CD14-positive monocyte (primary cell): ENCODE measurements at regions not wholly inside any gene's neighbourhood (a gene's known extent, or its start where the extent isn't known, plus 50 kb on each side); places are given as distances from the start of the nearest gene placed in this dataset.

Source experiments
- DNase-seq, 3 donors: peaks; one replicate each; pipeline ENCODE4 v3.0.0-alpha.2; 2011 to 2022
- H2AFZ ChIP-seq: 2 replicates; pipeline ENCODE4 v1.6.0; 2012; ENCODE audit warnings: mild to moderate bottlenecking, low read depth, low read length, inconsistent platforms; ENCODE audit not compliant: insufficient read depth, poor library complexity, severe bottlenecking
- H3K27ac ChIP-seq, 2 donors: 1 replicate in 1 of 2; 2 replicates in 1 of 2; pipeline ENCODE4 v1.5.1; 2012 to 2013; ENCODE audit warnings: low read length in 2 of 2, control low read depth in 1 of 2, inconsistent platforms in 1 of 2, low read depth in 1 of 2, mild to moderate bottlenecking in 1 of 2
- H3K27me3 ChIP-seq, 2 donors: one replicate each; pipeline versions ENCODE4 v1.6.0 to v1.6.1; 2011 to 2013; ENCODE audit warnings: low read length in 2 of 2; ENCODE audit not compliant: control insufficient read depth in 2 of 2, insufficient read depth in 2 of 2
- H3K36me3 ChIP-seq, 2 donors: replicated peaks in 1 of 2; 1 replicate in 1 of 2; 2 replicates in 1 of 2; pipeline versions ENCODE4 v1.5.1 to v1.6.1; 2012 to 2013; ENCODE audit warnings: low read length in 2 of 2, control low read depth in 1 of 2, inconsistent platforms in 1 of 2, mild to moderate bottlenecking in 1 of 2; ENCODE audit not compliant: insufficient read depth in 2 of 2, control insufficient read depth in 1 of 2
- H3K4me1 ChIP-seq, 2 donors: 1 replicate in 1 of 2; 2 replicates in 1 of 2; pipeline versions ENCODE4 v1.5.1 to v1.6.1; 2012 to 2013; ENCODE audit warnings: low read length in 2 of 2, control low read depth in 1 of 2, inconsistent platforms in 1 of 2, mild to moderate bottlenecking in 1 of 2, moderate library complexity in 1 of 2; ENCODE audit not compliant: insufficient read depth in 2 of 2, control insufficient read depth in 1 of 2
- H3K4me2 ChIP-seq: replicated peaks from 2 replicates; pipeline ENCODE3; 2012; ENCODE audit warnings: low read length, moderate library complexity, mild to moderate bottlenecking; ENCODE audit not compliant: poor library complexity, severe bottlenecking; ENCODE audit errors: extremely low read depth
- H3K4me3 ChIP-seq, 3 experiments: fragments of 200-600 bp in 1 of 3; sonication (generic) in 1 of 3; replicated peaks in 1 of 3; 1 replicate in 2 of 3; 2 replicates in 1 of 3; pipeline ENCODE4 v1.5.1; 2011 to 2013; ENCODE audit warnings: low read length in 3 of 3, mild to moderate bottlenecking in 3 of 3, control low read depth in 2 of 3, low read depth in 2 of 3, inconsistent platforms in 1 of 3, moderate library complexity in 1 of 3
- H3K79me2 ChIP-seq: 2 replicates; pipeline ENCODE4 v1.6.0; 2012; ENCODE audit warnings: mild to moderate bottlenecking, control low read depth, inconsistent platforms, low read length, moderate library complexity; ENCODE audit not compliant: insufficient read depth
- H3K9ac ChIP-seq: 2 replicates; pipeline ENCODE4 v1.6.0; 2017; ENCODE audit warnings: low read length, mild to moderate bottlenecking; ENCODE audit not compliant: insufficient read depth, poor library complexity, severe bottlenecking
- H3K9me3 ChIP-seq, 2 donors: replicated peaks in 1 of 2; 1 replicate in 1 of 2; 2 replicates in 1 of 2; pipeline versions ENCODE4 v1.5.1 to v1.6.1; 2012 to 2013; ENCODE audit warnings: low read length in 2 of 2, control low read depth in 1 of 2; ENCODE audit not compliant: control insufficient read depth in 1 of 2, insufficient read depth in 1 of 2
- H4K20me1 ChIP-seq: 2 replicates; pipeline ENCODE4 v1.6.0; 2012; ENCODE audit warnings: mild to moderate bottlenecking, low read length, control low read depth, moderate library complexity; ENCODE audit not compliant: insufficient read depth
- H3K27ac Mint-ChIP-seq, 7 donors: one replicate each; pipeline ENCODE4 v1.8.0; 2020; ENCODE audit warnings: mild to moderate bottlenecking in 7 of 7, mixed read lengths in 7 of 7, moderate library complexity in 6 of 7, inconsistent platforms in 2 of 7
- H3K27me3 Mint-ChIP-seq, 3 donors: one replicate each; pipeline ENCODE4 v1.8.0; 2021 to 2022; ENCODE audit warnings: low read depth in 3 of 3, mild to moderate bottlenecking in 3 of 3, mixed read lengths in 3 of 3, moderate library complexity in 3 of 3, inconsistent platforms in 1 of 3
- H3K36me3 Mint-ChIP-seq, 2 donors: one replicate each; pipeline ENCODE4 v1.8.0; 2020; ENCODE audit warnings: mixed read lengths in 2 of 2, inconsistent platforms in 1 of 2, mild to moderate bottlenecking in 1 of 2
- H3K4me1 Mint-ChIP-seq: one replicate; pipeline ENCODE4 v1.8.0; 2020; ENCODE audit warnings: mild to moderate bottlenecking, mixed read lengths
- H3K4me3 Mint-ChIP-seq, 2 donors: one replicate each; pipeline ENCODE4 v1.8.0; 2020; ENCODE audit warnings: mild to moderate bottlenecking in 2 of 2, mixed read lengths in 2 of 2, moderate library complexity in 1 of 2
- H3K9me3 Mint-ChIP-seq, 7 donors: one replicate each; pipeline ENCODE4 v1.8.0; 2020 to 2022; ENCODE audit warnings: mixed read lengths in 7 of 7, mild to moderate bottlenecking in 6 of 7, moderate library complexity in 6 of 7, inconsistent platforms in 2 of 7
- CTCF ChIP-seq: fragments of 200-600 bp; IDR thresholded peaks from one replicate; pipeline ENCODE4 v1.8.0; 2022; ENCODE audit warnings: antibody characterized with exemption, mild to moderate bottlenecking
- WGBS: methylation state at CpG from one replicate; pipeline ENCODE4 v1.1.5; 2013; ENCODE audit warnings: missing lambda C conversion rate; ENCODE audit not compliant: insufficient coverage; 5-methylcytosine and 5-hydroxymethylcytosine counted together
- intact Hi-C, 2 donors: fragments of 100-400 bp; cut with micrococcal nuclease; formaldehyde crosslinking; loops; one replicate each; pipeline versions ENCODE4 v1.15.0 to v1.15.1; 2023

DNA sequence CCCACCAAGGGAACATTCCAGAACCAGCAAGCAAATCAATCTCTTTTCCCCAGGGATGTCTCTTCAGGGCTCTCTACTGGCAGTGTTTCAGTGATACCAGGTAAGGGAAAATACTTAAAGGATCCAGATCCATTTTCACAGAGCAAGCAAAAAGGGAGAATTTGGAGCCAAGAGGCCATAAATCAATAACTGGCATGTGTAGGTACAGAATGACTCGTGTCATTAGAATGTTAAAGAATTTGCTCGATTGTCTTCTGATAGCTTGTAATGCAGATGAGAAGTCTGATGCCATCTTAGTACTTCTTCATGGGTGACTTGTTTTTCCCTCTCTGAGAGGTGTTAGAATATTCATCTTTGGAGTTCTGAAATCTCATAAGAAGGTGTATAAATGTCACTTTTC lies 242.9 kb downstream of the KTN1 start:
- Mint-ChIP-seq H3K27ac (no peak overlapping the region), H3K36me3 (no peaks in the 10 kb centered on the region), H3K4me3 (no peak overlapping the region), H3K9me3 (peaks cover 4 to 15% (median 11%) of the 10 kb centered on the region in 7 donors), H3K27me3 (peaks cover 0 to 2% (median 0%) of the 10 kb centered on the region in 3 donors), H3K4me1 (peaks cover 25% of the 10 kb centered on the region)
- H3K9me3 ChIP-seq, result peaks cover 0 to 7% of the 10 kb centered on the region in 2 donors
- no peaks in the 10 kb centered on the region for H3K36me3 ChIP-seq
- no peaks in the 10 kb centered on the region for H4K20me1 ChIP-seq
- no peaks in the 10 kb centered on the region for H3K27me3 ChIP-seq
- H3K4me2 ChIP-seq, result no peak overlapping the region
- no peak overlapping the region for H3K27ac ChIP-seq
- intact Hi-C loops, result no loop called here
- 100% methylated on average over 2 of the region's 2 CpGs for WGBS
- H3K4me1 ChIP-seq, result peaks cover 26% of the 10 kb centered on the region in 2 donors
- no peak for TF ChIP-seq CTCF
- no peak overlapping the region for H3K4me3 ChIP-seq
- H3K79me2 ChIP-seq, result no peaks in the 10 kb centered on the region
- H3K9ac ChIP-seq, result no peak overlapping the region
- no peak for DNase-seq
- no peak overlapping the region for H2AFZ ChIP-seq

GRCh38 chr14:55832122-55832911 lies 252.3 kb downstream of the KTN1 start:
- no peak overlapping the region for H2AFZ ChIP-seq
- H3K4me2 ChIP-seq, result no peak overlapping the region
- intact Hi-C loops, result no loop called here
- no peak overlapping the region for H3K9ac ChIP-seq
- WGBS, result 100% methylated on average over 1 of the region's 3 CpGs
- H3K27ac ChIP-seq, result no peak overlapping the region
- no peaks in the 10 kb centered on the region for H4K20me1 ChIP-seq
- Mint-ChIP-seq H3K27me3 (peaks cover 0 to 2% (median 0%) of the 10 kb centered on the region in 3 donors), H3K9me3 (peaks cover 0 to 3% (median 0%) of the 10 kb centered on the region in 7 donors), H3K4me1 (no peaks in the 10 kb centered on the region), H3K27ac (no peak overlapping the region), H3K4me3 (no peak overlapping the region), H3K36me3 (no peaks in the 10 kb centered on the region)
- H3K4me3 ChIP-seq, result no peak overlapping the region
- H3K9me3 ChIP-seq, result no peaks in the 10 kb centered on the region
- no peaks in the 10 kb centered on the region for H3K4me1 ChIP-seq
- H3K79me2 ChIP-seq, result no peaks in the 10 kb centered on the region
- TF ChIP-seq CTCF, result no peak
- no peak for DNase-seq
- no peaks in the 10 kb centered on the region for H3K27me3 ChIP-seq
- no peaks in the 10 kb centered on the region for H3K36me3 ChIP-seq
